GM12872 (cell line): ENCODE measurements at regions not wholly inside any gene's neighbourhood (a gene's known extent, or its start where the extent isn't known, plus 50 kb on each side); places are given as distances from the start of the nearest gene placed in this dataset.

Experiments
- TF ChIP-seq, protein P1 (sequence below): IDR thresholded peaks from 3 replicates; pipeline ENCODE4 v1.5.1; 2011; ENCODE audit warnings: low read depth, mild to moderate bottlenecking, low read length, moderate library complexity; ENCODE audit not compliant: insufficient read depth

DNA sequence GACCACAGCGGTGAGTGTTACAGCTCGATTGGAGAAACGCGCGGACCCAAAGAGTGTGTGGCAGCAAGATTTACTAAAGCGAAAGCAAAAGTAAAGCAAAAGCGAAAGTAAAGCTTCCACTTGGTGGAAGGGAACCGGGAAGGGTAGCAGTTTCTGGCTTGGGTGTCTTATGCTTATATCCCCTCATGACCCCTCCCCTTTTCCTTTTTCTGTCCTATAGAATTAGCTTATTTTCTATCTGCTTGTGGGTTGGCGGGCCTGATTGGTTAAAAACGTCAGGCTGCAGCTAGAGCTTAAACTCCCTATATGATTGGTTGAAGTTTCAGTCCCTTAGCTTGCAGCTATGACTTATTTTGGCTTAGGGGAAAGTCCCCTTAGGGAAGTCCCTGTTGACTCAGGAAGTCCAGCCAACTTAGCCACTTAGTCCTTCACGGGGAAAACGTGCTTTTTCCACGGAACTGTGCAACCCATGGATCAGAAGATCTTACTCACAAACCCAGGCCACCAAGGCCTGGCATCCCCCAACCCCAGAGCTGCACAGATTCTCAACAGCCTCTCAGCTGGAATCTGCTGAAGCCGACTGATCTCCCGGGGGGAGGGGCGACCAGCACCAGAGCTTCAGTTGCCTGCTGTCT is 114.2 kb upstream of the ADAMTS16 start:
- TF ChIP-seq, protein P1, sequence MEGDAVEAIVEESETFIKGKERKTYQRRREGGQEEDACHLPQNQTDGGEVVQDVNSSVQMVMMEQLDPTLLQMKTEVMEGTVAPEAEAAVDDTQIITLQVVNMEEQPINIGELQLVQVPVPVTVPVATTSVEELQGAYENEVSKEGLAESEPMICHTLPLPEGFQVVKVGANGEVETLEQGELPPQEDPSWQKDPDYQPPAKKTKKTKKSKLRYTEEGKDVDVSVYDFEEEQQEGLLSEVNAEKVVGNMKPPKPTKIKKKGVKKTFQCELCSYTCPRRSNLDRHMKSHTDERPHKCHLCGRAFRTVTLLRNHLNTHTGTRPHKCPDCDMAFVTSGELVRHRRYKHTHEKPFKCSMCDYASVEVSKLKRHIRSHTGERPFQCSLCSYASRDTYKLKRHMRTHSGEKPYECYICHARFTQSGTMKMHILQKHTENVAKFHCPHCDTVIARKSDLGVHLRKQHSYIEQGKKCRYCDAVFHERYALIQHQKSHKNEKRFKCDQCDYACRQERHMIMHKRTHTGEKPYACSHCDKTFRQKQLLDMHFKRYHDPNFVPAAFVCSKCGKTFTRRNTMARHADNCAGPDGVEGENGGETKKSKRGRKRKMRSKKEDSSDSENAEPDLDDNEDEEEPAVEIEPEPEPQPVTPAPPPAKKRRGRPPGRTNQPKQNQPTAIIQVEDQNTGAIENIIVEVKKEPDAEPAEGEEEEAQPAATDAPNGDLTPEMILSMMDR, result no peak

DNA sequence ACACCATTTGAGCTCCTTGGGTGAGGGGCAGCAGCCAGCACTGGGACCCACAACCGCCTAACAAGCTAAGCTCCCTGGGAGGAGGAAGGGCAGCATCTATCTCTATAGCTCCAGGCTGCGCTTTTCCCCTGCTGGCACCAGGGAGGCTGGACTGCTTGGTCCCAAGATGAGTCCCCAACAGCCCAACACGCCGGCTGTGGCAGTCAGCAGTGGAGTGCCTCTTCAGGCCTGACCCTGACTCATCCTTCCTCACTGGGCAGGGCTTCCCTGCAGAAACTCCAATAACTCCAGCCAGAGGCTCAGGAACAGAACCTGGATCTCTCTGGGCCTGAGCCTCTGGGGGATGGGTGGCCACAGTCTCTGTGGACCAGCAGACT is 113.7 kb upstream of the ADAMTS16 start:
- TF ChIP-seq, protein P1, result no peak

DNA sequence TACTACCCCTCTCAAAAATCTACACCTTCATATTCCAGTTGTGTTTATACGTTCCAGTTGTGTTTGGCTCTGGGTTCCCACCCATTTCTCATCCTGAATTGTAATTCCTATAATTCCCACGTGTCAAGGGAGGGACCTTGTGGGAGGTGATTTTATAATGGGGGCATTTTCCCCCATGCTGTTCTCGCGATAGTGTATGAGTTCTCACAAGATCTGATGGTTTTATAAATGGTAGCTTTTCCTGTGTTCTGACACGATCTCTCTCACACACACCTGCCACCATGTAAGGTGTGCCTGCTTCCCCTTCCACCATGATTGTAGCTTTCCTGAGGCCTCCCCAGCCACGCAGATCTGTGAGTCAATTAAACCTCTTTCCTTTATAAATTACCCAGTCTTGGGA is 108.5 kb upstream of the ADAMTS16 start:
- TF ChIP-seq, protein P1, result no peak

DNA sequence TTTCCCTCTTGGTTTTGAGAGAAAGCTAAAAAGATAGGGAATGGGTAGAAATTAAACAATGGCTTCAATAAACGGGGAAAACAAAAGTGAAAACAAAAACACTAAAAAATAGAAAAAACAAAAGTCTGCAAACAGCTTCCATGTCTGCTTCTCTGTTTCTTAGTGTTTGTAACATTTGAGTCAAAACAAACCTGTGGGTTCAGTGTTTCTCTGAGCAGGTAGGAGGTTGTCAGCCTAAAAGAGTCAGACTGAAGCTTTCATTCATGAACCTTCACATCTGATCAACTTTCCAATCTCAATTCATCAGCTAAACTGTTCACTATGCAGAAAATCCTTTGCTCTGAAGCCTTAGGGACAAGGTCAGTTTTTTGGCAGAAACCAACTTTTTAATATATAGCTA is 102.5 kb upstream of the ADAMTS16 start:
- TF ChIP-seq, protein P1, result no peak

DNA sequence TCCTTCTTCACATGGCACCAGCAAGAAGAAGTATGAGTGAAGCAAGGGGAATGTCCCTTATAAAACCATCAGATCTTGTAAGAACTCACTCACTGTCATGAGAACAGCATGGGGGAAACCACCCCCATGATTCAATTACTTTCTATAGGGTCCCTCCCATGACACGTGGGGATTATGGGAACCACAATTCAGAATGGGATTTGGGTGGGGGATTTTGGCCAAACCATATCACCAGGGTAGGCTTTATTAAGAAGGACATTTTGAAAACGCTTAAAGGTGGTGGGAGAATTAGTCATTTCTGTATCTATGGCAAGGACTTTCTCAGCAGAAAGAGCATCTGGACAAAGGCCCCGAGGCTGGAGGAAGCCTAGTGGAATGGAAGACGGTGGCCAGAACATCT is 100.2 kb upstream of the ADAMTS16 start:
- TF ChIP-seq, protein P1, result no peak

DNA sequence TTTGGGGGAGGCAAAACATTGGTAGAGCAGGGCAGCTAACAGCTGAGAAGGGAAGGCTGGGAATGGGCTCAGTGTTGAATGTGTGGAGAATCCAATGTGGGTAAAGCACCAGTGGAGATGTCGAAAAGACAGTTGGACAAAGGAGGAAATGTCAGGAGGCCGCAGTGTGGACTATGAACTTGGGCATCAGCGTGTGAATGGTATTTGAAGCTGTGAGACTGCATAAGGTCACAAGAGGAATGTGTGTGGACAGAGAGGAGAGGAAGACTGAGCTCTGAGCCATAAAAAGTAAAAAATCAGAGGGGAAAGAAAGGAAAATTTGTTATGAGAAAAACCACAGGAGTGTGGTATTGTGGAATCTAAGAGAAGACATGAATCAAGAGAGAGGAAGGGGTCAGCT is 99.4 kb upstream of the ADAMTS16 start:
- TF ChIP-seq, protein P1, result no peak

DNA sequence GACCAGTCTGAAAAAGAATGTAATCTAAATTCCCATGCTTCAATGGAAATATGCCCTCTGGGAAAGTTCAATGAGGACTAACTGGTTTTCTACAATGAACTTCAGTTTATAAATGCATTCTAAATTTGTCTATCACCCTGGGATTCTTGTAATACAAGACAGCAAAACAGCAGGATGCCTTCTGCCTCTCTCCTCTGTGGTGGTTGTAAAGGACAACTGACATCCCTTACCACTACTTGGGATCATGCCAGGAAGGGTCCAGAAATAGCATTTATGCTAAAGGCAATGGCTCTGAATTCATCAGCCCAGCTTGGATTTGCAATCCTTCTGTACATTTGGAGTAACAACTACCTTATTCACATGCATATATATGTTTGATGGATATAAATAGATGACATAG is 97.3 kb upstream of the ADAMTS16 start:
- TF ChIP-seq, protein P1, result no peak

DNA sequence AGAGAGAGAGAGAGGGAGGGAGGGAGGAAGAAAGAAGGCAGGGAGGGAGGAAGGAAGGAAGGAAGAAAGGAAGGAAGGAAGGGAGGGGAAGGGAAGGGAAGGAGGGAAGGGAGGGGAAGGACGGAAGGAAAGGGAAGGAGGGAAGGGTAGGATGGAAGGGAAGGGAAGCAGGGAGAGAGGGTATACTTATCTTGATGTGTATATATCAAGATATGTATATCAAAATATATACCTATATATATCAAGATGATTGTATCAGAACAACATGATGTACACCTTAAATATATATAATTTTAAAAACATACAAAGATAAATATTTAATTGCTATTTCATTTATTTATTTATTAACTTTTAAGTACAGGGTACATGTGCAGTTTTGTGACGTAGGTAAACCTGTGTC is 96.8 kb upstream of the ADAMTS16 start:
- TF ChIP-seq, protein P1, result no peak
